SK-N-SH (cell line): ENCODE measurements at regions not wholly inside any gene's neighbourhood (a gene's known extent, or its start where the extent isn't known, plus 50 kb on each side); places are given as distances from the start of the nearest gene placed in this dataset.

ENCODE experiments used
- CTCF ChIA-PET: fragments of 300-600, 350-600 bp; formaldehyde crosslinking; extraction: SDS; loops from one replicate; lab custom pipeline; 2021; lab: Yijun Ruan, JAX
- POLR2A ChIA-PET: fragments of 350-600 bp; sonication (Branson Sonifier 250); formaldehyde crosslinking; extraction: SDS; loops from one replicate; lab custom pipeline; 2020; ENCODE audit warnings: antibody characterized with exemption, inconsistent platforms; lab: Yijun Ruan, JAX
- DNase-seq: peaks from one replicate; pipeline ENCODE4 v3.0.0; 2012
- H2AFZ ChIP-seq: fragments of 200-600 bp; sonication (generic); 2 replicates; pipeline ENCODE4 v1.8.1; 2016; ENCODE audit warnings: antibody characterized with exemption, mild to moderate bottlenecking, low read depth
- H3F3A ChIP-seq: fragments of 200-600 bp; sonication (generic); replicated peaks from 2 replicates; pipeline ENCODE3; 2016; ENCODE audit warnings: antibody characterized with exemption, mild to moderate bottlenecking; ENCODE audit not compliant: insufficient read depth
- H3K27ac ChIP-seq, 2 experiments: fragments of 200-500 bp in 1 of 2; fragments of 200-600 bp in 1 of 2; sonication (Bioruptor generic) in 1 of 2; sonication (generic), shearing (Covaris generic) in 1 of 2; 2 replicates each; pipeline versions ENCODE4 v1.5.1 to v1.6.1; 2014 to 2016; ENCODE audit warnings: low read depth in 2 of 2, inconsistent platforms in 1 of 2, low read length in 1 of 2, mild to moderate bottlenecking in 1 of 2, mixed read lengths in 1 of 2
- H3K27me3 ChIP-seq: fragments of 200-600 bp; sonication (generic), shearing (Covaris generic); 2 replicates; pipeline ENCODE4 v1.6.1; 2016; ENCODE audit warnings: mixed run types; ENCODE audit not compliant: insufficient read depth
- H3K36me3 ChIP-seq, 2 experiments: fragments of 200-500 bp in 1 of 2; fragments of 200-600 bp in 1 of 2; sonication (Bioruptor generic) in 1 of 2; sonication (generic) in 1 of 2; replicated peaks in 1 of 2; 2 replicates each; pipeline versions ENCODE3 to v1.5.1; 2014 to 2016; ENCODE audit warnings: low read length in 1 of 2, mild to moderate bottlenecking in 1 of 2; ENCODE audit not compliant: insufficient read depth in 2 of 2, control insufficient read depth in 1 of 2
- H3K4me1 ChIP-seq, 2 experiments: fragments of 200-500 bp in 1 of 2; fragments of 200-600 bp in 1 of 2; sonication (Bioruptor generic) in 1 of 2; sonication (generic), shearing (Covaris generic) in 1 of 2; 2 replicates each; pipeline versions ENCODE4 v1.5.1 to v1.6.1; 2014 to 2016; ENCODE audit warnings: low read depth in 1 of 2, low read length in 1 of 2, mixed run types in 1 of 2; ENCODE audit not compliant: insufficient read depth in 2 of 2, control insufficient read depth in 1 of 2
- H3K4me2 ChIP-seq: fragments of 200-600 bp; sonication (generic), shearing (Covaris generic); 2 replicates; pipeline ENCODE4 v1.6.1; 2017; ENCODE audit warnings: mixed run types
- H3K4me3 ChIP-seq, 2 experiments: fragments of 200-500 bp in 1 of 2; fragments of 200-600 bp in 1 of 2; sonication (Bioruptor generic) in 1 of 2; sonication (generic), shearing (Covaris generic) in 1 of 2; 2 replicates each; pipeline versions ENCODE4 v1.5.1 to v1.8.1; 2014 to 2016; ENCODE audit warnings: low read depth in 2 of 2, inconsistent platforms in 1 of 2, low read length in 1 of 2, mild to moderate bottlenecking in 1 of 2, mixed read lengths in 1 of 2, moderate library complexity in 1 of 2
- H3K79me2 ChIP-seq: fragments of 200-600 bp; sonication (generic); 2 replicates; pipeline ENCODE4 v1.8.1; 2017; ENCODE audit warnings: mild to moderate bottlenecking; ENCODE audit not compliant: insufficient read depth
- H3K9ac ChIP-seq: fragments of 200-600 bp; sonication (generic); 2 replicates; pipeline ENCODE4 v1.6.1; 2017; ENCODE audit warnings: mixed run types
- H3K9me2 ChIP-seq: fragments of 200-600 bp; sonication (generic); 2 replicates; pipeline ENCODE4 v1.6.1; 2017; ENCODE audit warnings: mixed run types
- H3K9me3 ChIP-seq: fragments of 200-600 bp; sonication (generic); 2 replicates; pipeline ENCODE4 v1.6.1; 2017; ENCODE audit warnings: mixed run types, mild to moderate bottlenecking, moderate library complexity
- H4K20me1 ChIP-seq: fragments of 200-600 bp; sonication (generic); 2 replicates; pipeline ENCODE4 v1.6.1; 2017; ENCODE audit warnings: mild to moderate bottlenecking, mixed run types; ENCODE audit not compliant: insufficient read depth
- ELF1 ChIP-seq: IDR thresholded peaks from 2 replicates; pipeline ENCODE4 v1.4.0; 2012
- FOSL2 ChIP-seq: IDR thresholded peaks from 2 replicates; pipeline ENCODE4 v1.4.0; 2012; ENCODE audit warnings: low read depth, mild to moderate bottlenecking, moderate library complexity, borderline replicate concordance
- FOXJ3 ChIP-seq: sonication (generic); formaldehyde crosslinking; IDR thresholded peaks from 2 replicates; pipeline ENCODE4 v1.5.1; 2020; ENCODE audit warnings: mild to moderate bottlenecking, missing genetic modification reagents
- FOXM1 ChIP-seq: IDR thresholded peaks from 2 replicates; pipeline ENCODE4 v1.4.0; 2012; ENCODE audit warnings: low read depth, mild to moderate bottlenecking
- GABPA ChIP-seq: IDR thresholded peaks from 2 replicates; pipeline ENCODE4 v1.4.0; 2012; ENCODE audit warnings: low read depth, mild to moderate bottlenecking
- GATA2 ChIP-seq: sonication (generic); formaldehyde crosslinking; IDR thresholded peaks from 2 replicates; pipeline ENCODE4 v1.5.0; 2020; ENCODE audit warnings: mild to moderate bottlenecking, missing genetic modification reagents
- JUND ChIP-seq: IDR thresholded peaks from 2 replicates; pipeline ENCODE4 v1.4.0; 2012
- MEF2A ChIP-seq: IDR thresholded peaks from 2 replicates; pipeline ENCODE4 v1.4.0; 2012; ENCODE audit warnings: low read depth, borderline replicate concordance
- NRF1 ChIP-seq: IDR thresholded peaks from 2 replicates; pipeline ENCODE4 v1.6.1; 2012; ENCODE audit warnings: low read depth, mild to moderate bottlenecking, low read length
- RCOR1 ChIP-seq: fragments of 150-350 bp; IDR thresholded peaks from 2 replicates; pipeline ENCODE4 v1.6.1; 2017; ENCODE audit warnings: antibody characterized with exemption, low read length
- TAF1 ChIP-seq: IDR thresholded peaks from 2 replicates; pipeline ENCODE4 v1.6.1; 2012; ENCODE audit warnings: low read depth, mild to moderate bottlenecking, low read length, moderate library complexity, borderline replicate concordance
- TEAD4 ChIP-seq: IDR thresholded peaks from 2 replicates; pipeline ENCODE4 v1.4.0; 2012; ENCODE audit warnings: mild to moderate bottlenecking, borderline replicate concordance; ENCODE audit not compliant: insufficient read depth
- YY1 ChIP-seq: IDR thresholded peaks from 2 replicates; pipeline ENCODE4 v1.4.0; 2012; ENCODE audit warnings: low read depth, mild to moderate bottlenecking
- WGBS: methylation state at CpG from one replicate; pipeline ENCODE4 v1.1.6; 2017; ENCODE audit warnings: low lambda C conversion rate; 5-methylcytosine and 5-hydroxymethylcytosine counted together
- TF ChIP-seq, protein P1 (sequence below): IDR thresholded peaks from 2 replicates; pipeline ENCODE4 v1.4.0; 2012; ENCODE audit warnings: low read depth, borderline replicate concordance
- TF ChIP-seq, protein P2 (sequence below): IDR thresholded peaks from 2 replicates; pipeline ENCODE4; 2012
- TF ChIP-seq, protein P3 (sequence below): fragments of 150-350 bp; IDR thresholded peaks from 2 replicates; pipeline ENCODE4 v1.6.1; 2016; ENCODE audit warnings: mild to moderate bottlenecking, low read depth, low read length
- TF ChIP-seq, protein P4 (sequence below): fragments of 200-600 bp; sonication (generic); IDR thresholded peaks from 2 replicates; pipeline ENCODE4 v1.6.1; 2017; ENCODE audit warnings: antibody characterized with exemption, mild to moderate bottlenecking, moderate library complexity

DNA sequence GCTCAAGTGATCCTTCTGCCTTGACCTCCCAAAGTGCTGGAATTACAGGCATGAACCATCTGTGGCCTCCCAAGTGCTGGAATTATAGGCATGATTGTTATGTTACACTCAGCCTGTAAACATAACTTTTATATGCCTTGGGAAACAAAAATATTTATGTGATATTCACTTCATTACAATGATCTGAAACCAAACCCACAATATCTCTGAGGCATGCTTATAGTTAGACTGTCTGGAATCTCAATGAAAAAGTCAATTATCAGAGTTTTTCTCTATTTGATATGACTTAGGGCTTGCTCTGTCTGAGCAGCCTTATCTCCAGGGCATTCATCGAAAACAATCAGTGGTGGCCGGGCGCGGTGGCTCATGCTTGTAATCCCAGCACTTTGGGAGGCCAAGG, 195.3 kb upstream of the MYO3A start:
- TF ChIP-seq, protein P1, sequence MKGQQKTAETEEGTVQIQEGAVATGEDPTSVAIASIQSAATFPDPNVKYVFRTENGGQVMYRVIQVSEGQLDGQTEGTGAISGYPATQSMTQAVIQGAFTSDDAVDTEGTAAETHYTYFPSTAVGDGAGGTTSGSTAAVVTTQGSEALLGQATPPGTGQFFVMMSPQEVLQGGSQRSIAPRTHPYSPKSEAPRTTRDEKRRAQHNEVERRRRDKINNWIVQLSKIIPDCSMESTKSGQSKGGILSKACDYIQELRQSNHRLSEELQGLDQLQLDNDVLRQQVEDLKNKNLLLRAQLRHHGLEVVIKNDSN: no peak
- TF ChIP-seq, protein P2, sequence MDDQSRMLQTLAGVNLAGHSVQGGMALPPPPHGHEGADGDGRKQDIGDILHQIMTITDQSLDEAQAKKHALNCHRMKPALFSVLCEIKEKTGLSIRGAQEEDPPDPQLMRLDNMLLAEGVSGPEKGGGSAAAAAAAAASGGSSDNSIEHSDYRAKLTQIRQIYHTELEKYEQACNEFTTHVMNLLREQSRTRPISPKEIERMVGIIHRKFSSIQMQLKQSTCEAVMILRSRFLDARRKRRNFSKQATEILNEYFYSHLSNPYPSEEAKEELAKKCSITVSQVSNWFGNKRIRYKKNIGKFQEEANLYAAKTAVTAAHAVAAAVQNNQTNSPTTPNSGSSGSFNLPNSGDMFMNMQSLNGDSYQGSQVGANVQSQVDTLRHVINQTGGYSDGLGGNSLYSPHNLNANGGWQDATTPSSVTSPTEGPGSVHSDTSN: no peak
- TF ChIP-seq FOSL2 (no peak), ELF1 (no peak), TEAD4 (no peak), JUND (no peak), GABPA (no peak), FOXM1 (no peak), GATA2 (CRISPR knock-in tag) (no peak), FOXJ3 (CRISPR knock-in tag) (no peak), RCOR1 (no peak), NRF1 (no peak), YY1 (no peak), MEF2A (no peak), TAF1 (no peak)
- TF ChIP-seq, protein P3, sequence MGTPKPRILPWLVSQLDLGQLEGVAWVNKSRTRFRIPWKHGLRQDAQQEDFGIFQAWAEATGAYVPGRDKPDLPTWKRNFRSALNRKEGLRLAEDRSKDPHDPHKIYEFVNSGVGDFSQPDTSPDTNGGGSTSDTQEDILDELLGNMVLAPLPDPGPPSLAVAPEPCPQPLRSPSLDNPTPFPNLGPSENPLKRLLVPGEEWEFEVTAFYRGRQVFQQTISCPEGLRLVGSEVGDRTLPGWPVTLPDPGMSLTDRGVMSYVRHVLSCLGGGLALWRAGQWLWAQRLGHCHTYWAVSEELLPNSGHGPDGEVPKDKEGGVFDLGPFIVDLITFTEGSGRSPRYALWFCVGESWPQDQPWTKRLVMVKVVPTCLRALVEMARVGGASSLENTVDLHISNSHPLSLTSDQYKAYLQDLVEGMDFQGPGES: no peak
- TF ChIP-seq, protein P4, sequence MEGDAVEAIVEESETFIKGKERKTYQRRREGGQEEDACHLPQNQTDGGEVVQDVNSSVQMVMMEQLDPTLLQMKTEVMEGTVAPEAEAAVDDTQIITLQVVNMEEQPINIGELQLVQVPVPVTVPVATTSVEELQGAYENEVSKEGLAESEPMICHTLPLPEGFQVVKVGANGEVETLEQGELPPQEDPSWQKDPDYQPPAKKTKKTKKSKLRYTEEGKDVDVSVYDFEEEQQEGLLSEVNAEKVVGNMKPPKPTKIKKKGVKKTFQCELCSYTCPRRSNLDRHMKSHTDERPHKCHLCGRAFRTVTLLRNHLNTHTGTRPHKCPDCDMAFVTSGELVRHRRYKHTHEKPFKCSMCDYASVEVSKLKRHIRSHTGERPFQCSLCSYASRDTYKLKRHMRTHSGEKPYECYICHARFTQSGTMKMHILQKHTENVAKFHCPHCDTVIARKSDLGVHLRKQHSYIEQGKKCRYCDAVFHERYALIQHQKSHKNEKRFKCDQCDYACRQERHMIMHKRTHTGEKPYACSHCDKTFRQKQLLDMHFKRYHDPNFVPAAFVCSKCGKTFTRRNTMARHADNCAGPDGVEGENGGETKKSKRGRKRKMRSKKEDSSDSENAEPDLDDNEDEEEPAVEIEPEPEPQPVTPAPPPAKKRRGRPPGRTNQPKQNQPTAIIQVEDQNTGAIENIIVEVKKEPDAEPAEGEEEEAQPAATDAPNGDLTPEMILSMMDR: no peak
- POLR2A ChIA-PET: no interaction called here
- WGBS: 58% methylated on average over 4 of the region's 4 CpGs

More for the DNA sequence above, 195.3 kb upstream of the MYO3A start:
- Histone ChIP-seq H3K4me3 (no peak overlapping the region), H3F3A (no peaks in the 10 kb centered on the region), H2AFZ (no peak overlapping the region), H4K20me1 (no peaks in the 10 kb centered on the region), H3K4me2 (no peak overlapping the region), H3K9me2 (no peaks in the 10 kb centered on the region), H3K27ac (no peak overlapping the region), H3K79me2 (no peaks in the 10 kb centered on the region), H3K4me1 (no peaks in the 10 kb centered on the region), H3K9me3 (no peaks in the 10 kb centered on the region), H3K27me3 (no peaks in the 10 kb centered on the region), H3K36me3 (no peaks in the 10 kb centered on the region), H3K9ac (no peak overlapping the region)
- DNase-seq: no peak
- CTCF ChIA-PET: no interaction called here
